ENCODE measurements at regions not wholly inside any gene's neighbourhood (a gene's known extent, or its start where the extent isn't known, plus 50 kb on each side); places are given as distances from the start of the nearest gene placed in this dataset.

- TF ChIP-seq EZH2phosphoT487 (IDR thresholded peaks at IDR 0.05; ENCODE audit: low read depth, severe bottlenecking, unreplicated experiment), result no peak
- TF ChIP-seq EZH2 (IDR thresholded peaks at IDR 0.05; ENCODE audit: borderline replicate concordance), result no peak
Observed at GRCh38 chr9:87375397-87376073, 122.1 kb upstream of the DAPK1 start.
